ENCODE measurements at regions not wholly inside any gene's neighbourhood (a gene's known extent, or its start where the extent isn't known, plus 50 kb on each side); places are given as distances from the start of the nearest gene placed in this dataset.

DNA sequence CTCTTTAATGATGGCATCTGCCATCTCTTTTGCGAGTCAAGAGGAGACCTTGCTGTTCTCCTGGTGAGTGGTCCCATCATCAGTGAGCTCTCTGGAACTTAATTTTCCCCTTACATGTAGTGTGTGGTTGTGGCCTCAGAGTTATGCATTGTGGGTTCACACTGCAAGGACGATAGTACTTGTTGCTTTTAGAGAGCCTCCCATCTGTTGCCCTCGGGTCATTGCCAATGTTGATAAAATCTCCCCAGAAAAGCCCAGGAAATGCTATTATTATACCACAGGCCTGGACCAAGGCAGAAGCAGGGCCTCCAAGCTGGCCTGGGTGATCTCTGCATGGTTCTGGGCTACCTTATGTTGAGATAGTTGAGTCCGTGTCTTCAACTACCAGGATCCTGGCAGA lies 241.6 kb downstream of the BMP7 start:
- TF ChIP-seq, protein P1, sequence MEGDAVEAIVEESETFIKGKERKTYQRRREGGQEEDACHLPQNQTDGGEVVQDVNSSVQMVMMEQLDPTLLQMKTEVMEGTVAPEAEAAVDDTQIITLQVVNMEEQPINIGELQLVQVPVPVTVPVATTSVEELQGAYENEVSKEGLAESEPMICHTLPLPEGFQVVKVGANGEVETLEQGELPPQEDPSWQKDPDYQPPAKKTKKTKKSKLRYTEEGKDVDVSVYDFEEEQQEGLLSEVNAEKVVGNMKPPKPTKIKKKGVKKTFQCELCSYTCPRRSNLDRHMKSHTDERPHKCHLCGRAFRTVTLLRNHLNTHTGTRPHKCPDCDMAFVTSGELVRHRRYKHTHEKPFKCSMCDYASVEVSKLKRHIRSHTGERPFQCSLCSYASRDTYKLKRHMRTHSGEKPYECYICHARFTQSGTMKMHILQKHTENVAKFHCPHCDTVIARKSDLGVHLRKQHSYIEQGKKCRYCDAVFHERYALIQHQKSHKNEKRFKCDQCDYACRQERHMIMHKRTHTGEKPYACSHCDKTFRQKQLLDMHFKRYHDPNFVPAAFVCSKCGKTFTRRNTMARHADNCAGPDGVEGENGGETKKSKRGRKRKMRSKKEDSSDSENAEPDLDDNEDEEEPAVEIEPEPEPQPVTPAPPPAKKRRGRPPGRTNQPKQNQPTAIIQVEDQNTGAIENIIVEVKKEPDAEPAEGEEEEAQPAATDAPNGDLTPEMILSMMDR (IDR thresholded peaks at IDR 0.05; ENCODE audit: poor library complexity), result no peak
- TF ChIP-seq EZH2 (IDR thresholded peaks at IDR 0.05; ENCODE audit: borderline replicate concordance) (no peak), EZH2phosphoT487 (IDR thresholded peaks at IDR 0.05; ENCODE audit: low read depth, severe bottlenecking, unreplicated experiment) (no peak)
